ENCODE measurements at regions not wholly inside any gene's neighbourhood (a gene's known extent, or its start where the extent isn't known, plus 50 kb on each side); places are given as distances from the start of the nearest gene placed in this dataset.

- TF ChIP-seq L3MBTL2 (conservative IDR thresholded peaks at IDR 0.05) (no peak), BHLHE40 (IDR thresholded peaks at IDR 0.05; ENCODE audit: borderline replicate concordance) (no peak), TARDBP (IDR thresholded peaks at IDR 0.05) (no peak), FOXA1 (IDR thresholded peaks at IDR 0.05) (no peak), NFRKB (IDR thresholded peaks at IDR 0.05) (no peak), ARNT (IDR thresholded peaks at IDR 0.05) (no peak), FOXM1 (IDR thresholded peaks at IDR 0.05; ENCODE audit: borderline replicate concordance) (no peak), PKNOX1 (IDR thresholded peaks at IDR 0.05) (no peak), LEF1 (IDR thresholded peaks at IDR 0.05; ENCODE audit: borderline replicate concordance) (no peak), ZNF384 (IDR thresholded peaks at IDR 0.05) (no peak), CTBP1 (IDR thresholded peaks at IDR 0.05; ENCODE audit: borderline replicate concordance) (no peak), FOXK2 (IDR thresholded peaks at IDR 0.05) (no peak), HDGF (IDR thresholded peaks at IDR 0.05; ENCODE audit: borderline replicate concordance) (no peak), SUZ12 (IDR thresholded peaks at IDR 0.05) (no peak), SP1 (IDR thresholded peaks at IDR 0.05) (no peak), ELF4 (IDR thresholded peaks at IDR 0.05) (no peak)
- no peak for DNase-seq (ENCODE audit: extremely low spot score)
- POLR2A ChIA-PET, result no interaction called here
- CTCF ChIA-PET, result no interaction called here
These were observed 457.2 kb upstream of the ACTBL2 start for GRCh38 chr5:57939771-57940170.

- CTCF ChIA-PET, result no interaction called here
- no peak for TF ChIP-seq TARDBP (IDR thresholded peaks at IDR 0.05)
- POLR2A ChIA-PET, result no interaction called here
- DNase-seq (ENCODE audit: extremely low spot score), result no peak
These were observed 456.7 kb upstream of the ACTBL2 start for GRCh38 chr5:57939335-57939734.

- ChIA-PET POLR2A (no interaction called here), CTCF (interaction anchor here (0.6 kb wide), 1 partner anchor 8 kb away, joined by 4 read pairs; no protein-coding TSS in a partner anchor)
- no peak for DNase-seq (ENCODE audit: extremely low spot score)
- no peak for TF ChIP-seq FOXK2 (IDR thresholded peaks at IDR 0.05)
These were observed 455.6 kb upstream of the ACTBL2 start for GRCh38 chr5:57938174-57938557.

GRCh38 chr5:57937501-57938173 lies 455.0 kb upstream of the ACTBL2 start:
- TF ChIP-seq SP1 (IDR thresholded peaks at IDR 0.05), result no peak
- ChIA-PET POLR2A (no interaction called here), CTCF (interaction anchor here (0.6 kb wide), 1 partner anchor 8 kb away, joined by 4 read pairs; no protein-coding TSS in a partner anchor)
- no peak for DNase-seq (ENCODE audit: extremely low spot score)

GRCh38 chr5:57937025-57937424 lies 454.4 kb upstream of the ACTBL2 start:
- CTCF ChIA-PET, result no interaction called here
- no peak for DNase-seq (ENCODE audit: extremely low spot score)
- TF ChIP-seq NFRKB (IDR thresholded peaks at IDR 0.05), result no peak
- POLR2A ChIA-PET, result no interaction called here

GRCh38 chr5:57932761-57933160 lies 450.1 kb upstream of the ACTBL2 start:
- CTCF ChIA-PET, result no interaction called here
- no peak for TF ChIP-seq LEF1 (IDR thresholded peaks at IDR 0.05; ENCODE audit: borderline replicate concordance)
- no peak for TF ChIP-seq L3MBTL2 (conservative IDR thresholded peaks at IDR 0.05)
- no peak for TF ChIP-seq FOXK2 (IDR thresholded peaks at IDR 0.05)
- no peak for TF ChIP-seq SUZ12 (IDR thresholded peaks at IDR 0.05)
- no peak for TF ChIP-seq TARDBP (IDR thresholded peaks at IDR 0.05)
- TF ChIP-seq BHLHE40 (IDR thresholded peaks at IDR 0.05; ENCODE audit: borderline replicate concordance), result no peak
- no peak for TF ChIP-seq SP1 (IDR thresholded peaks at IDR 0.05)
- DNase-seq (ENCODE audit: extremely low spot score), result no peak
- POLR2A ChIA-PET, result no interaction called here

GRCh38 chr5:57931807-57932206 lies 449.2 kb upstream of the ACTBL2 start:
- POLR2A ChIA-PET, result no interaction called here
- no peak for DNase-seq (ENCODE audit: extremely low spot score)
- CTCF ChIA-PET, result no interaction called here
- TF ChIP-seq TARDBP (IDR thresholded peaks at IDR 0.05) (no peak), FOXK2 (IDR thresholded peaks at IDR 0.05) (no peak), ELF4 (IDR thresholded peaks at IDR 0.05) (no peak), BHLHE40 (IDR thresholded peaks at IDR 0.05; ENCODE audit: borderline replicate concordance) (no peak), L3MBTL2 (conservative IDR thresholded peaks at IDR 0.05) (no peak)

- CTCF ChIA-PET, result no interaction called here
These were observed 448.7 kb upstream of the ACTBL2 start for GRCh38 chr5:57931352-57931751.

More at GRCh38 chr5:57931352-57931751, 448.7 kb upstream of the ACTBL2 start:
- POLR2A ChIA-PET, result no interaction called here
- DNase-seq (ENCODE audit: extremely low spot score), result no peak
- TF ChIP-seq BHLHE40 (IDR thresholded peaks at IDR 0.05; ENCODE audit: borderline replicate concordance) (no peak), FOXA1 (IDR thresholded peaks at IDR 0.05) (no peak), HDGF (IDR thresholded peaks at IDR 0.05; ENCODE audit: borderline replicate concordance) (no peak), L3MBTL2 (conservative IDR thresholded peaks at IDR 0.05) (no peak), NFRKB (IDR thresholded peaks at IDR 0.05) (no peak), SUZ12 (IDR thresholded peaks at IDR 0.05) (no peak), FOXK2 (IDR thresholded peaks at IDR 0.05) (no peak), CTBP1 (IDR thresholded peaks at IDR 0.05; ENCODE audit: borderline replicate concordance) (no peak), LEF1 (IDR thresholded peaks at IDR 0.05; ENCODE audit: borderline replicate concordance) (no peak), PKNOX1 (IDR thresholded peaks at IDR 0.05) (no peak), SP1 (IDR thresholded peaks at IDR 0.05) (no peak), ARNT (IDR thresholded peaks at IDR 0.05) (no peak), ELF4 (IDR thresholded peaks at IDR 0.05) (no peak), FOXM1 (IDR thresholded peaks at IDR 0.05; ENCODE audit: borderline replicate concordance) (no peak), TARDBP (IDR thresholded peaks at IDR 0.05) (no peak), ZNF384 (IDR thresholded peaks at IDR 0.05) (no peak)
